HEK293 (cell line): ENCODE measurements at regions not wholly inside any gene's neighbourhood (a gene's known extent, or its start where the extent isn't known, plus 50 kb on each side); places are given as distances from the start of the nearest gene placed in this dataset.

Experiments used
- CTCF ChIA-PET: fragments of 350-600 bp; formaldehyde crosslinking; extraction: SDS; loops from one replicate; lab custom pipeline; 2021; ENCODE audit warnings: antibody characterized with exemption; lab: Yijun Ruan, JAX
- POLR2A ChIA-PET: fragments of 300-600 bp; formaldehyde crosslinking; extraction: SDS; loops from one replicate; lab custom pipeline; 2020; ENCODE audit warnings: antibody characterized with exemption, inconsistent platforms; lab: Yijun Ruan, JAX
- H3K27ac ChIP-seq: fragments of 200-500 bp; sonication (Bioruptor generic); 2 replicates; pipeline ENCODE4 v1.5.1; 2014; ENCODE audit warnings: low read depth, low read length, control low read depth, inconsistent platforms; ENCODE audit errors: extremely low read depth
- H3K36me3 ChIP-seq, 2 experiments: fragments of 200-500 bp in 1 of 2; sonication (Bioruptor generic) in 1 of 2; 1 replicate in 1 of 2; 2 replicates in 1 of 2; pipeline ENCODE4 v1.5.1; 2014 to 2017; ENCODE audit warnings: inconsistent platforms in 2 of 2, low read length in 2 of 2; ENCODE audit not compliant: control insufficient read depth in 2 of 2, insufficient read depth in 1 of 2
- H3K4me1 ChIP-seq: fragments of 200-500 bp; sonication (Bioruptor generic); 2 replicates; pipeline ENCODE4 v1.5.1; 2014; ENCODE audit warnings: mild to moderate bottlenecking, low read length, inconsistent platforms; ENCODE audit not compliant: control insufficient read depth, insufficient read depth
- H3K4me3 ChIP-seq: 2 replicates; pipeline ENCODE4 v1.5.1; 2011; ENCODE audit warnings: low read depth, mild to moderate bottlenecking, control low read depth, low read length, moderate library complexity
- H3K9me3 ChIP-seq: fragments of 200-500 bp; sonication (Bioruptor generic); 2 replicates; pipeline ENCODE4 v1.5.1; 2014; ENCODE audit warnings: low read depth, low read length, inconsistent platforms; ENCODE audit not compliant: control insufficient read depth, insufficient read depth
- ATF2 ChIP-seq: fragments of 450-650 bp; formaldehyde crosslinking; IDR thresholded peaks from 2 replicates; pipeline ENCODE4 v1.5.1; 2016; ENCODE audit warnings: missing biosample characterization, missing genetic modification characterization, low read depth
- GFI1B ChIP-seq: fragments of 450-650 bp; formaldehyde crosslinking; IDR thresholded peaks from 2 replicates; pipeline ENCODE4 v1.5.1; 2016; ENCODE audit warnings: missing biosample characterization, missing genetic modification characterization
- HOXC10 ChIP-seq: sonication (generic); formaldehyde crosslinking; IDR thresholded peaks from 2 replicates; pipeline ENCODE4 v1.8.1; 2023; ENCODE audit warnings: mild to moderate bottlenecking, missing genetic modification reagents
- IKZF3 ChIP-seq: fragments of 450-650 bp; IDR thresholded peaks from 2 replicates; pipeline ENCODE4 v1.5.0; 2018; ENCODE audit warnings: missing biosample characterization, mild to moderate bottlenecking, missing genetic modification characterization, moderate library complexity
- KLF10 ChIP-seq: fragments of 450-650 bp; IDR thresholded peaks from 2 replicates; pipeline ENCODE4 v1.5.1; 2018; ENCODE audit warnings: missing biosample characterization, mild to moderate bottlenecking, missing genetic modification characterization
- WT1 ChIP-seq: fragments of 450-650 bp; formaldehyde crosslinking; IDR thresholded peaks from 2 replicates; pipeline ENCODE4 v1.5.1; 2016; ENCODE audit warnings: missing biosample characterization, missing genetic modification characterization
- ZBTB1 ChIP-seq: fragments of 450-650 bp; formaldehyde crosslinking; IDR thresholded peaks from 2 replicates; pipeline ENCODE4 v1.5.1; 2016; ENCODE audit warnings: missing biosample characterization, missing genetic modification characterization
- ZBTB17 ChIP-seq: fragments of 450-650 bp; formaldehyde crosslinking; IDR thresholded peaks from 2 replicates; pipeline ENCODE4 v1.5.1; 2016; ENCODE audit warnings: missing biosample characterization, missing genetic modification characterization
- ZBTB48 ChIP-seq: fragments of 450-650 bp; formaldehyde crosslinking; IDR thresholded peaks from 2 replicates; pipeline ENCODE4 v1.5.1; 2016; ENCODE audit warnings: missing biosample characterization, missing genetic modification characterization
- ZFP41 ChIP-seq: fragments of 450-650 bp; formaldehyde crosslinking; IDR thresholded peaks from 2 replicates; pipeline ENCODE4 v1.5.1; 2016; ENCODE audit warnings: missing biosample characterization, missing genetic modification characterization, borderline replicate concordance
- ZNF121 ChIP-seq: fragments of 450-650 bp; formaldehyde crosslinking; IDR thresholded peaks from 2 replicates; pipeline ENCODE4 v1.5.1; 2016; ENCODE audit warnings: missing biosample characterization, missing genetic modification characterization
- ZNF248 ChIP-seq: fragments of 450-650 bp; formaldehyde crosslinking; IDR thresholded peaks from 2 replicates; pipeline ENCODE4 v1.5.1; 2017; ENCODE audit warnings: missing biosample characterization, missing genetic modification characterization
- ZNF292 ChIP-seq: fragments of 450-650 bp; formaldehyde crosslinking; IDR thresholded peaks from 2 replicates; pipeline ENCODE4 v1.5.1; 2016; ENCODE audit warnings: low read depth, missing biosample characterization, missing genetic modification characterization, borderline replicate concordance
- ZNF366 ChIP-seq: fragments of 450-650 bp; formaldehyde crosslinking; conservative IDR thresholded peaks from 2 replicates; pipeline ENCODE4 v1.5.1; 2016; ENCODE audit warnings: missing biosample characterization, missing genetic modification characterization
- ZNF433 ChIP-seq: fragments of 450-650 bp; formaldehyde crosslinking; IDR thresholded peaks from 2 replicates; pipeline ENCODE4 v1.5.1; 2016; ENCODE audit warnings: missing biosample characterization, missing genetic modification characterization, low read depth
- ZNF473 ChIP-seq: fragments of 450-650 bp; formaldehyde crosslinking; IDR thresholded peaks from 2 replicates; pipeline ENCODE4 v1.5.1; 2017; ENCODE audit warnings: missing biosample characterization, missing genetic modification characterization
- ZNF530 ChIP-seq: fragments of 450-650 bp; formaldehyde crosslinking; IDR thresholded peaks from 2 replicates; pipeline ENCODE4 v1.5.1; 2016; ENCODE audit warnings: low read depth, missing biosample characterization, missing genetic modification characterization
- ZNF558 ChIP-seq: fragments of 450-650 bp; formaldehyde crosslinking; IDR thresholded peaks from 2 replicates; pipeline ENCODE4 v1.5.1; 2016; ENCODE audit warnings: missing biosample characterization, missing genetic modification characterization
- ZNF76 ChIP-seq: fragments of 450-650 bp; formaldehyde crosslinking; IDR thresholded peaks from 2 replicates; pipeline ENCODE4; 2016; ENCODE audit warnings: low read depth, missing biosample characterization, missing genetic modification characterization, borderline replicate concordance
- ZNF776 ChIP-seq: fragments of 450-650 bp; formaldehyde crosslinking; IDR thresholded peaks from 2 replicates; pipeline ENCODE4 v1.5.0; 2017; ENCODE audit warnings: missing biosample characterization, missing genetic modification characterization, borderline replicate concordance
- ZSCAN16 ChIP-seq: fragments of 450-650 bp; formaldehyde crosslinking; IDR thresholded peaks from 2 replicates; pipeline ENCODE4 v1.5.1; 2016; ENCODE audit warnings: missing biosample characterization, missing genetic modification characterization
- ZSCAN23 ChIP-seq: fragments of 450-650 bp; formaldehyde crosslinking; IDR thresholded peaks from 2 replicates; pipeline ENCODE4 v1.5.1; 2016; ENCODE audit warnings: missing biosample characterization, missing genetic modification characterization
- TF ChIP-seq, protein P1 (sequence below): fragments of 450-650 bp; IDR thresholded peaks from 2 replicates; pipeline ENCODE4 v1.5.1; 2018; ENCODE audit warnings: missing biosample characterization, mild to moderate bottlenecking, missing genetic modification characterization
- TF ChIP-seq, protein P2 (sequence below): fragments of 450-650 bp; formaldehyde crosslinking; IDR thresholded peaks from 2 replicates; pipeline ENCODE4 v1.5.1; 2016; ENCODE audit warnings: missing biosample characterization, missing genetic modification characterization
- TF ChIP-seq, protein P3 (sequence below): fragments of 450-650 bp; formaldehyde crosslinking; IDR thresholded peaks from 2 replicates; pipeline ENCODE4 v1.5.1; 2016; ENCODE audit warnings: missing biosample characterization, missing genetic modification characterization

GRCh38 chr4:104262678-104263077 lies 232.0 kb downstream of the CXXC4 start:
- H3K4me3 ChIP-seq = no peak overlapping the region
- TF ChIP-seq ZNF76 (tag by site-specific recombination) = no peak
- TF ChIP-seq ZBTB17 (tag by site-specific recombination) = no peak
- TF ChIP-seq ZNF121 = no peak
- no peak for TF ChIP-seq ATF2 (tag by site-specific recombination)
- TF ChIP-seq, protein P1, sequence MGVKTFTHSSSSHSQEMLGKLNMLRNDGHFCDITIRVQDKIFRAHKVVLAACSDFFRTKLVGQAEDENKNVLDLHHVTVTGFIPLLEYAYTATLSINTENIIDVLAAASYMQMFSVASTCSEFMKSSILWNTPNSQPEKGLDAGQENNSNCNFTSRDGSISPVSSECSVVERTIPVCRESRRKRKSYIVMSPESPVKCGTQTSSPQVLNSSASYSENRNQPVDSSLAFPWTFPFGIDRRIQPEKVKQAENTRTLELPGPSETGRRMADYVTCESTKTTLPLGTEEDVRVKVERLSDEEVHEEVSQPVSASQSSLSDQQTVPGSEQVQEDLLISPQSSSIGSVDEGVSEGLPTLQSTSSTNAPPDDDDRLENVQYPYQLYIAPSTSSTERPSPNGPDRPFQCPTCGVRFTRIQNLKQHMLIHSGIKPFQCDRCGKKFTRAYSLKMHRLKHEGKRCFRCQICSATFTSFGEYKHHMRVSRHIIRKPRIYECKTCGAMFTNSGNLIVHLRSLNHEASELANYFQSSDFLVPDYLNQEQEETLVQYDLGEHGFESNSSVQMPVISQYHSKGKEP (tag by site-specific recombination) = no peak
- no peak for TF ChIP-seq ZBTB1 (tag by site-specific recombination)
- no peak for TF ChIP-seq ZNF366
- TF ChIP-seq, protein P2, sequence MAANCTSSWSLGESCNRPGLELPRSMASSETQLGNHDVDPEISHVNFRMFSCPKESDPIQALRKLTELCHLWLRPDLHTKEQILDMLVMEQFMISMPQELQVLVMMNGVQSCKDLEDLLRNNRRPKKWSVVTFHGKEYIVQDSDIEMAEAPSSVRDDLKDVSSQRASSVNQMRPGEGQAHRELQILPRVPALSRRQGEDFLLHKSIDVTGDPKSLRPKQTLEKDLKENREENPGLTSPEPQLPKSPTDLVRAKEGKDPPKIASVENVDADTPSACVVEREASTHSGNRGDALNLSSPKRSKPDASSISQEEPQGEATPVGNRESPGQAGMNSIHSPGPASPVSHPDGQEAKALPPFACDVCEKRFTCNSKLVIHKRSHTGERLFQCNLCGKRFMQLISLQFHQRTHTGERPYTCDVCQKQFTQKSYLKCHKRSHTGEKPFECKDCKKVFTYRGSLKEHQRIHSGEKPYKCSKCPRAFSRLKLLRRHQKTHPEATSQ (tag by site-specific recombination) = no peak
- no peak for TF ChIP-seq IKZF3 (tag by site-specific recombination)
- no peak for TF ChIP-seq ZNF776 (tag by site-specific recombination)
- TF ChIP-seq ZSCAN16 (tag by site-specific recombination) = no peak
- TF ChIP-seq ZNF248 (tag by site-specific recombination) = no peak
- no peak for TF ChIP-seq ZNF558 (tag by site-specific recombination)
- no peak for TF ChIP-seq ZNF473 (tag by site-specific recombination)
- H3K36me3 ChIP-seq = no peaks in the 10 kb centered on the region
- ChIA-PET POLR2A (no interaction called here), CTCF (no interaction called here)
- H3K27ac ChIP-seq = no peak overlapping the region
- no peaks in the 10 kb centered on the region for H3K4me1 ChIP-seq
- no peaks in the 10 kb centered on the region for H3K9me3 ChIP-seq

GRCh38 chr4:104248726-104249125 lies 246.0 kb downstream of the CXXC4 start:
- ChIA-PET POLR2A (no interaction called here), CTCF (no interaction called here)
- Histone ChIP-seq H3K36me3 (no peaks in the 10 kb centered on the region), H3K27ac (no peak overlapping the region), H3K9me3 (no peaks in the 10 kb centered on the region), H3K4me3 (no peak overlapping the region), H3K4me1 (no peaks in the 10 kb centered on the region)
- no peak for TF ChIP-seq ZNF433 (tag by site-specific recombination)
- no peak for TF ChIP-seq ZNF292 (tag by site-specific recombination)
- TF ChIP-seq ZBTB17 (tag by site-specific recombination) = no peak
- TF ChIP-seq ZBTB48 (tag by site-specific recombination) = no peak
- TF ChIP-seq KLF10 = no peak
- TF ChIP-seq HOXC10 (CRISPR knock-in tag) = no peak
- no peak for TF ChIP-seq WT1 (tag by site-specific recombination)
- no peak for TF ChIP-seq ZNF530 (tag by site-specific recombination)
- TF ChIP-seq GFI1B (tag by site-specific recombination) = no peak
- no peak for TF ChIP-seq ZSCAN23
- TF ChIP-seq IKZF3 (tag by site-specific recombination) = no peak
- TF ChIP-seq, protein P3, sequence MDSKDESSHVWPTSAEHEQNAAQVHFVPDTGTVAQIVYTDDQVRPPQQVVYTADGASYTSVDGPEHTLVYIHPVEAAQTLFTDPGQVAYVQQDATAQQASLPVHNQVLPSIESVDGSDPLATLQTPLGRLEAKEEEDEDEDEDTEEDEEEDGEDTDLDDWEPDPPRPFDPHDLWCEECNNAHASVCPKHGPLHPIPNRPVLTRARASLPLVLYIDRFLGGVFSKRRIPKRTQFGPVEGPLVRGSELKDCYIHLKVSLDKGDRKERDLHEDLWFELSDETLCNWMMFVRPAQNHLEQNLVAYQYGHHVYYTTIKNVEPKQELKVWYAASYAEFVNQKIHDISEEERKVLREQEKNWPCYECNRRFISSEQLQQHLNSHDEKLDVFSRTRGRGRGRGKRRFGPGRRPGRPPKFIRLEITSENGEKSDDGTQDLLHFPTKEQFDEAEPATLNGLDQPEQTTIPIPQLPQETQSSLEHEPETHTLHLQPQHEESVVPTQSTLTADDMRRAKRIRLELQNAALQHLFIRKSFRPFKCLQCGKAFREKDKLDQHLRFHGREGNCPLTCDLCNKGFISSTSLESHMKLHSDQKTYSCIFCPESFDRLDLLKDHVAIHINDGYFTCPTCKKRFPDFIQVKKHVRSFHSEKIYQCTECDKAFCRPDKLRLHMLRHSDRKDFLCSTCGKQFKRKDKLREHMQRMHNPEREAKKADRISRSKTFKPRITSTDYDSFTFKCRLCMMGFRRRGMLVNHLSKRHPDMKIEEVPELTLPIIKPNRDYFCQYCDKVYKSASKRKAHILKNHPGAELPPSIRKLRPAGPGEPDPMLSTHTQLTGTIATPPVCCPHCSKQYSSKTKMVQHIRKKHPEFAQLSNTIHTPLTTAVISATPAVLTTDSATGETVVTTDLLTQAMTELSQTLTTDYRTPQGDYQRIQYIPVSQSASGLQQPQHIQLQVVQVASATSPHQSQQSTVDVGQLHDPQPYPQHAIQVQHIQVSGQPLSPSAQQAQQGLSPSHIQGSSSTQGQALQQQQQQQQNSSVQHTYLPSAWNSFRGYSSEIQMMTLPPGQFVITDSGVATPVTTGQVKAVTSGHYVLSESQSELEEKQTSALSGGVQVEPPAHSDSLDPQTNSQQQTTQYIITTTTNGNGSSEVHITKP = no peak
- TF ChIP-seq ATF2 (tag by site-specific recombination) = no peak
- TF ChIP-seq ZFP41 (tag by site-specific recombination) = no peak
